WERI-Rb-1 (cell line): ENCODE measurements at regions not wholly inside any gene's neighbourhood (a gene's known extent, or its start where the extent isn't known, plus 50 kb on each side); places are given as distances from the start of the nearest gene placed in this dataset.

Experiments used
- DNase-seq: peaks from one replicate; pipeline ENCODE4 v3.0.0-alpha.2; 2020
- H3K27ac ChIP-seq: fragments of 250-450 bp; sonication (Bioruptor Pico); 2 replicates; pipeline ENCODE4 v1.5.1; 2020; ENCODE audit warnings: mild to moderate bottlenecking, moderate library complexity
- H3K27me3 ChIP-seq: fragments of 250-450 bp; sonication (Bioruptor Pico); 2 replicates; pipeline ENCODE4 v1.5.1; 2021; ENCODE audit warnings: mild to moderate bottlenecking, low read depth, moderate library complexity; ENCODE audit not compliant: insufficient read depth, severe bottlenecking
- H3K36me3 ChIP-seq: fragments of 250-450 bp; sonication (Bioruptor Pico); 2 replicates; pipeline ENCODE4 v1.5.1; 2020; ENCODE audit warnings: mild to moderate bottlenecking, moderate library complexity
- H3K4me3 ChIP-seq: 2 replicates; pipeline ENCODE4 v1.5.1; 2011; ENCODE audit warnings: low read depth, mild to moderate bottlenecking, control low read depth, low read length
- H3K9me3 ChIP-seq: fragments of 250-450 bp; sonication (Bioruptor Pico); 2 replicates; pipeline ENCODE4 v1.5.1; 2021; ENCODE audit warnings: mild to moderate bottlenecking, moderate library complexity; ENCODE audit not compliant: severe bottlenecking
- CTCF ChIP-seq: IDR thresholded peaks from 2 replicates; pipeline ENCODE4 v1.5.1; 2011; ENCODE audit warnings: low read depth, mild to moderate bottlenecking, control low read depth, inconsistent platforms, low read length

GRCh38 chr6:95698271-95698670, 120.9 kb downstream of the MANEA start:
- no peak for DNase-seq
- Histone ChIP-seq H3K9me3 (no peaks in the 10 kb centered on the region), H3K36me3 (no peaks in the 10 kb centered on the region), H3K4me3 (no peak overlapping the region), H3K27me3 (no peaks in the 10 kb centered on the region), H3K27ac (no peak overlapping the region)
- TF ChIP-seq CTCF, result no peak

- no peak overlapping the region for H3K27ac ChIP-seq
- DNase-seq, result peak; percentile 16
- no peak for TF ChIP-seq CTCF
Measured at GRCh38 chr6:95723638-95724037, 146.3 kb downstream of the MANEA start.

GRCh38 chr6:95725344-95725743, 148.0 kb downstream of the MANEA start:
- no peak overlapping the region for H3K27ac ChIP-seq
- no peaks in the 10 kb centered on the region for H3K27me3 ChIP-seq
- DNase-seq, result no peak
- H3K36me3 ChIP-seq, result no peaks in the 10 kb centered on the region
- no peak overlapping the region for H3K4me3 ChIP-seq
- no peak for TF ChIP-seq CTCF
- no peaks in the 10 kb centered on the region for H3K9me3 ChIP-seq

More at GRCh38 chr6:95723638-95724037, 146.3 kb downstream of the MANEA start:
- H3K4me3 ChIP-seq, result no peak overlapping the region
- no peaks in the 10 kb centered on the region for H3K9me3 ChIP-seq
- no peaks in the 10 kb centered on the region for H3K36me3 ChIP-seq
- no peaks in the 10 kb centered on the region for H3K27me3 ChIP-seq

- no peak overlapping the region for H3K27ac ChIP-seq
- no peak for TF ChIP-seq CTCF
- no peaks in the 10 kb centered on the region for H3K9me3 ChIP-seq
- no peaks in the 10 kb centered on the region for H3K27me3 ChIP-seq
- no peak overlapping the region for H3K4me3 ChIP-seq
- no peaks in the 10 kb centered on the region for H3K36me3 ChIP-seq
- DNase-seq, result no peak
Measured at GRCh38 chr6:95740157-95740556, 162.8 kb downstream of the MANEA start.

GRCh38 chr6:95741045-95741444, 163.7 kb downstream of the MANEA start:
- no peak for DNase-seq
- no peak for TF ChIP-seq CTCF
- no peak overlapping the region for H3K27ac ChIP-seq
- no peaks in the 10 kb centered on the region for H3K9me3 ChIP-seq
- H3K36me3 ChIP-seq, result no peaks in the 10 kb centered on the region
- H3K27me3 ChIP-seq, result no peaks in the 10 kb centered on the region
- H3K4me3 ChIP-seq, result no peak overlapping the region

GRCh38 chr6:95742767-95743289, 165.5 kb downstream of the MANEA start:
- H3K4me3 ChIP-seq, result no peak overlapping the region
- DNase-seq, result no peak
- H3K9me3 ChIP-seq, result no peaks in the 10 kb centered on the region
- no peaks in the 10 kb centered on the region for H3K36me3 ChIP-seq
- no peaks in the 10 kb centered on the region for H3K27me3 ChIP-seq
- no peak for TF ChIP-seq CTCF
- H3K27ac ChIP-seq, result no peak overlapping the region
